ENCODE measurements at regions not wholly inside any gene's neighbourhood (a gene's known extent, or its start where the extent isn't known, plus 50 kb on each side); places are given as distances from the start of the nearest gene placed in this dataset.

- TF ChIP-seq POLR2A (IDR thresholded peaks at IDR 0.05; ENCODE audit: extremely low read depth, insufficient read length) = no peak
- TF ChIP-seq CTCF (IDR thresholded peaks at IDR 0.05; ENCODE audit: low read depth, low read length) = no peak
- TF ChIP-seq MYC (IDR thresholded peaks at IDR 0.05; ENCODE audit: low read depth, low read length) = no peak
Observed at GRCh38 chr22:49534386-49534785, 293.3 kb downstream of the BRD1 start.

Data from NB4 (cell line).